ENCODE measurements at regions not wholly inside any gene's neighbourhood (a gene's known extent, or its start where the extent isn't known, plus 50 kb on each side); places are given as distances from the start of the nearest gene placed in this dataset.
A peak's percentile ranks its signal among the peaks of the same experiment; 100 is the strongest.

DNA sequence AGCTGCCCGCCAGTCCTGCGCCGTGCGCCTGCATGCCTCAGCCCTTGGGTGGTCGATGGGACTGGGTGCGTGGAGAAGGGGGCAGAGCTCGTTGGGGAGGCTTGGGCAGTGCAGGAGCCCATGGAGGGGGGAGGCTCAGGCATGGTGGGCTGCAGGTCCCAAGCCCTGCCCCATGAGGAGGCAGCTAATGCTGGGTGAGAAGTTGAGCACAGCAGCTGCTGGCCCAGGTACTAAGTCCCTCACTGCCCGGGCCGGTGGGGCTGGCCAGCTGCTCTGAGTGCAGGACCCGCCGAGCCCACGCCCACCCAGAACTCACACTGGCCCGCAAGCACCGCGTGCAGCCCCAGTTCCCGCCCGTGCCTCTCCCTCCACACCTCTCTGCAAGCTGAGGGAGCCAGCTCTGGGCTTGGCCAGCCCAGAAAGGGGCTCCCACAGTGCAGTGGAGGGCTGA is 764.3 kb upstream of the TYRP1 start:
- no peak overlapping the region for H3K4me3 ChIP-seq (ENCODE audit: severe bottlenecking)
- H3K27me3 ChIP-seq (ENCODE audit: insufficient read depth, poor library complexity, severe bottlenecking), result no peaks in the 10 kb centered on the region
- no peak for ATAC-seq (ENCODE audit: low read depth)
- no peaks in the 10 kb centered on the region for H3K9me3 ChIP-seq (ENCODE audit: severe bottlenecking)
- H3K36me3 ChIP-seq (ENCODE audit: low read depth), result no peaks in the 10 kb centered on the region
- H3K27ac ChIP-seq (ENCODE audit: poor library complexity, severe bottlenecking), result no peak overlapping the region
- no peak for TF ChIP-seq CTCF (IDR thresholded peaks at IDR 0.05; ENCODE audit: poor library complexity, severe bottlenecking)
- DNase-seq (ENCODE audit: low spot score), result no peak
- H3K4me1 ChIP-seq (ENCODE audit: insufficient read depth, poor library complexity, severe bottlenecking), result peaks cover 5% of the 10 kb centered on the region

GRCh38 chr9:11931109-11931508 is 762.1 kb upstream of the TYRP1 start:
- Histone ChIP-seq H3K4me3 (ENCODE audit: severe bottlenecking) (no peak overlapping the region), H3K9me3 (ENCODE audit: severe bottlenecking) (no peaks in the 10 kb centered on the region), H3K36me3 (ENCODE audit: low read depth) (no peaks in the 10 kb centered on the region), H3K27ac (ENCODE audit: poor library complexity, severe bottlenecking) (no peak overlapping the region), H3K27me3 (ENCODE audit: insufficient read depth, poor library complexity, severe bottlenecking) (no peaks in the 10 kb centered on the region), H3K4me1 (ENCODE audit: insufficient read depth, poor library complexity, severe bottlenecking) (peaks cover 8% of the 10 kb centered on the region)
- no peak for TF ChIP-seq CTCF (IDR thresholded peaks at IDR 0.05; ENCODE audit: poor library complexity, severe bottlenecking)
- no peak for DNase-seq (ENCODE audit: low spot score)
- peak; percentile 55; the same call in 1 of the 3 replicates for ATAC-seq (ENCODE audit: low read depth)

DNA sequence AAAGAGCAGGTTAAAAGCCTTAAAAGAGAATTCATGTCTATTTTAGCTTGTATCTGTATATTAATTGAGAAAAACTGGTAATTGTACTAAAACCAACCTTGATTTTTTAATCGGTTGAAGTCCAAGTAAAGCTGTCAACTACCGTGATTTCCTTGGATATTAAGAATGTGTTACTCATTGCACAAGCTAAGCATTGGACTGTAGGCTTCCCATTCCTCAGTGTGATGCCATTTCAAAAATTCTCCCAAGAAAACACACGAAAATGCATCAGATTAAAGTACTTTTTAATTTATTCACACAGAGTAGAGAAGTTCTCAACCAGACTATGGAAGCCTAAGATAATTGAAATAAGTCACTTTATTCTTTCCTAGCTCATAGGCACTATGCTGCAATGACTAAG is 761.4 kb upstream of the TYRP1 start:
- no peak for TF ChIP-seq CTCF (IDR thresholded peaks at IDR 0.05; ENCODE audit: poor library complexity, severe bottlenecking)
- Histone ChIP-seq H3K27ac (ENCODE audit: poor library complexity, severe bottlenecking) (no peak overlapping the region), H3K4me1 (ENCODE audit: insufficient read depth, poor library complexity, severe bottlenecking) (peaks cover 8% of the 10 kb centered on the region), H3K27me3 (ENCODE audit: insufficient read depth, poor library complexity, severe bottlenecking) (no peaks in the 10 kb centered on the region), H3K36me3 (ENCODE audit: low read depth) (no peaks in the 10 kb centered on the region), H3K9me3 (ENCODE audit: severe bottlenecking) (no peaks in the 10 kb centered on the region), H3K4me3 (ENCODE audit: severe bottlenecking) (no peak overlapping the region)
- DNase-seq (ENCODE audit: low spot score), result no peak
- ATAC-seq (ENCODE audit: low read depth), result no peak

DNA sequence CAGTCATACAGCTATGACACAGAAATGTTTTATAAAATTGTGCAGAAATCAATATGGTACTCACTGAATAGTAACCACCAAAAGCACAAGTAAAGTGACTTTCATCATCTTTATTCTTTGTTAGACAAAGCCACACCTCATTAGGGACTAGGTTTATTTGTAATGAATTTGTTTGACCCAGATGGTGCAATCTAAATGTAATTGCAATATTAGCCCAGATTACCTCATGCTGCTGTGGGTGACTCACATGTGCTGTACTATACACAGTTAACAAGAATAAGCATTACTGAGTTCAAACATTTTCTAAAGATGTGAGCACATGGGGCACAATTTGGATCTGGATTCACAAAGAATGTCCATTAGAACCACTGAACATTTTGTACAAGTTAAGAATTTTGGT is 759.3 kb upstream of the TYRP1 start:
- DNase-seq (ENCODE audit: low spot score), result no peak
- no peak overlapping the region for H3K4me3 ChIP-seq (ENCODE audit: severe bottlenecking)
- no peaks in the 10 kb centered on the region for H3K9me3 ChIP-seq (ENCODE audit: severe bottlenecking)
- peaks cover 8% of the 10 kb centered on the region for H3K4me1 ChIP-seq (ENCODE audit: insufficient read depth, poor library complexity, severe bottlenecking)
- H3K36me3 ChIP-seq (ENCODE audit: low read depth), result no peaks in the 10 kb centered on the region
- no peak overlapping the region for H3K27ac ChIP-seq (ENCODE audit: poor library complexity, severe bottlenecking)
- peak; percentile 69 for ATAC-seq (ENCODE audit: low read depth)
- no peak for TF ChIP-seq CTCF (IDR thresholded peaks at IDR 0.05; ENCODE audit: poor library complexity, severe bottlenecking)
- no peaks in the 10 kb centered on the region for H3K27me3 ChIP-seq (ENCODE audit: insufficient read depth, poor library complexity, severe bottlenecking)

GRCh38 chr9:11946531-11946930 is 746.7 kb upstream of the TYRP1 start:
- ATAC-seq (ENCODE audit: low read depth) (no peak; the same call in 2 of the 3 replicates), DNase-seq (ENCODE audit: low spot score) (no peak)
- Histone ChIP-seq H3K27ac (ENCODE audit: poor library complexity, severe bottlenecking) (no peak overlapping the region), H3K36me3 (ENCODE audit: low read depth) (no peaks in the 10 kb centered on the region), H3K4me1 (ENCODE audit: insufficient read depth, poor library complexity, severe bottlenecking) (no peaks in the 10 kb centered on the region), H3K4me3 (ENCODE audit: severe bottlenecking) (no peak overlapping the region), H3K27me3 (ENCODE audit: insufficient read depth, poor library complexity, severe bottlenecking) (no peaks in the 10 kb centered on the region), H3K9me3 (ENCODE audit: severe bottlenecking) (no peaks in the 10 kb centered on the region)
- TF ChIP-seq CTCF (IDR thresholded peaks at IDR 0.05; ENCODE audit: poor library complexity, severe bottlenecking), result no peak

All from RWPE2 (cell line).